ENCODE measurements at regions not wholly inside any gene's neighbourhood (a gene's known extent, or its start where the extent isn't known, plus 50 kb on each side); places are given as distances from the start of the nearest gene placed in this dataset.

DNA sequence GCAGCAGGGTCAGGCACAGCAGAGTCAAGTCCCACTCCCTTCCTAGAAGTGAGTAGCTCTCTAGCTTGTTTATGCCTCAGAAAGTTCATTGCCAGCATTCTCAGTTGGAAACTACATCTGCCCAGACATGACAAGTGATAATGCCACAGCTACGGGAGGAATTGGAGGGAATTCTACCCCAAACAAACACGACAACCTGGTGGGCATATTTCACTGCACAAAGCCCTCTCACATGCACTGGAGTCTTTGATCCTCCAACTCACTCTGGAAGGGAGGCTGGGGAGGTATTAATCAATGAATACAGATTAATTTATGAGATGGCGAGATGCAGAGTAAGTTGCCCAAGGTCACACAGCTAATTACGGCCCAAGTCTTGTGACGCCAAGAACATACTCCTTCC lies 126.0 kb upstream of the MGMT start:
- H3K27me3 ChIP-seq (ENCODE audit: control insufficient read depth in 1 of 2, insufficient read depth in 2 of 2, low read length in 2 of 2) = no peaks in the 10 kb centered on the region
- no peak overlapping the region for H3K27ac ChIP-seq (ENCODE audit: low read length)
- no peaks in the 10 kb centered on the region for H3K9me3 ChIP-seq (ENCODE audit: control insufficient read depth in 2 of 2, low read length in 2 of 2)
- no peak overlapping the region for H3K4me3 ChIP-seq (ENCODE audit: low read length in 2 of 2)
- H3K36me3 ChIP-seq (ENCODE audit: control insufficient read depth in 2 of 2, insufficient read depth in 2 of 2, low read length in 2 of 2) = no peaks in the 10 kb centered on the region
- no peaks in the 10 kb centered on the region for H3K4me1 ChIP-seq (ENCODE audit: control insufficient read depth, insufficient read depth, low read length)
- H3K9ac ChIP-seq (ENCODE audit: low read length in 2 of 2) = no peak overlapping the region

GRCh38 chr10:129342385-129342784 lies 124.7 kb upstream of the MGMT start:
- no peaks in the 10 kb centered on the region for H3K4me1 ChIP-seq (ENCODE audit: control insufficient read depth, insufficient read depth, low read length)
- H3K27me3 ChIP-seq (ENCODE audit: control insufficient read depth in 1 of 2, insufficient read depth in 2 of 2, low read length in 2 of 2) = no peaks in the 10 kb centered on the region
- no peaks in the 10 kb centered on the region for H3K9me3 ChIP-seq (ENCODE audit: control insufficient read depth in 2 of 2, low read length in 2 of 2)
- H3K4me3 ChIP-seq (ENCODE audit: low read length in 2 of 2) = no peak overlapping the region
- no peak overlapping the region for H3K27ac ChIP-seq (ENCODE audit: low read length)
- H3K36me3 ChIP-seq (ENCODE audit: control insufficient read depth in 2 of 2, insufficient read depth in 2 of 2, low read length in 2 of 2) = no peaks in the 10 kb centered on the region
- no peak overlapping the region for H3K9ac ChIP-seq (ENCODE audit: low read length in 2 of 2)

- H3K4me1 ChIP-seq (ENCODE audit: control insufficient read depth, insufficient read depth, low read length) = no peaks in the 10 kb centered on the region
- no peak overlapping the region for H3K27ac ChIP-seq (ENCODE audit: low read length)
- H3K27me3 ChIP-seq (ENCODE audit: control insufficient read depth in 1 of 2, insufficient read depth in 2 of 2, low read length in 2 of 2) = no peaks in the 10 kb centered on the region
- no peaks in the 10 kb centered on the region for H3K36me3 ChIP-seq (ENCODE audit: control insufficient read depth in 2 of 2, insufficient read depth in 2 of 2, low read length in 2 of 2)
- no peak overlapping the region for H3K9ac ChIP-seq (ENCODE audit: low read length in 2 of 2)
- no peak overlapping the region for H3K4me3 ChIP-seq (ENCODE audit: low read length in 2 of 2)
- H3K9me3 ChIP-seq (ENCODE audit: control insufficient read depth in 2 of 2, low read length in 2 of 2) = no peaks in the 10 kb centered on the region
These were observed 123.9 kb upstream of the MGMT start for GRCh38 chr10:129343141-129343540.

DNA sequence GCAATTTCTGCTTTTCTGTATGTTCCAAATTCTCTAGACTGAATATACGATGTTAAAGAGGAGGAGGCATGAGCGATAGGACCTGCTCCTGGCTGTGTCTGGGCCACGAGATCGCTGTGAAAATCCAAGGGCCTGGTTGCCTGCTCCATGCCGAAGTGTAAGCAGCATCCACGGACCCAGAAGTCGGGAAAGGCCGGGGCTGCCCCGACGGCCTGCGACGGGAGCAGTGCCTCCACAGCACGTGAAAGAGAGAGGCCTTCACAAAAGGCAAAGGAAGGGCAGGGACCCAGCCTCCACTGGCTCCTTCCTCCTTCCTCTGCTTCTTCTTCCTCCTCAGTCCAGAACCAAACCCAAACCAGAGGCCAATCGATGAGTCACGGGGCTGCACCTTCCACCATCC lies 122.9 kb upstream of the MGMT start:
- Histone ChIP-seq H3K9me3 (ENCODE audit: control insufficient read depth in 2 of 2, low read length in 2 of 2) (no peaks in the 10 kb centered on the region), H3K4me1 (ENCODE audit: control insufficient read depth, insufficient read depth, low read length) (no peaks in the 10 kb centered on the region), H3K27me3 (ENCODE audit: control insufficient read depth in 1 of 2, insufficient read depth in 2 of 2, low read length in 2 of 2) (no peaks in the 10 kb centered on the region), H3K27ac (ENCODE audit: low read length) (no peak overlapping the region), H3K36me3 (ENCODE audit: control insufficient read depth in 2 of 2, insufficient read depth in 2 of 2, low read length in 2 of 2) (no peaks in the 10 kb centered on the region), H3K4me3 (ENCODE audit: low read length in 2 of 2) (no peak overlapping the region), H3K9ac (ENCODE audit: low read length in 2 of 2) (no peak overlapping the region)

DNA sequence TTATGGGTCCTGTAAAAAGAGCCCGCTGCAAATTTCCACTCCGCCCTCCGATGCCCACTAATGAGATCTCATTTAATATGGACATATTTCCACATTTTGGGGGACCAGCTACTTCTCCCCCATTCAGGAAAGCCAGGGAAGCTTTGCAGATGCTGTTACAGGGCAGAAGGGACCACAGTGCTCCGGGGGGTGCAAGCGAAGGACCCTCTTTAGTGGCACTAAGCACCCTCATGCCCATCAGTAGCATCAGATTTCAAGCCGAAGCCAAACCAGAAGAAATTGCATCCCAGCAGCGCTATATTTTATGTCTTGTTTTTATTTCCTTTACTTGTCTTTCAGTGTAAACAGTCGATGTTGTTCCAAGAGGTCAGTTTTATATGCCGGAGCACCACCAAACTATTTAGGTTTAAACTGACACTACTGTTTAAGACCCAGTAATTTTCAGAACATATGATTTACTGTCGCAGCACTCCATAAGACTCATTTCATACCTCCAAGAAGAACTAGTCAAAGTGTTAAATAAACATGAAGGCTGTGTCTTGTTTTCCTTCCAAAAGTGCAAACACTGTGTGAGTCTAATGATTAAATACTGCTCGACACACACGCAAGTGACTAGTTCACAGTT lies 122.2 kb upstream of the MGMT start:
- no peak overlapping the region for H3K4me3 ChIP-seq (ENCODE audit: low read length in 2 of 2)
- H3K4me1 ChIP-seq (ENCODE audit: control insufficient read depth, insufficient read depth, low read length) = no peaks in the 10 kb centered on the region
- H3K27ac ChIP-seq (ENCODE audit: low read length) = no peak overlapping the region
- no peaks in the 10 kb centered on the region for H3K36me3 ChIP-seq (ENCODE audit: control insufficient read depth in 2 of 2, insufficient read depth in 2 of 2, low read length in 2 of 2)
- no peaks in the 10 kb centered on the region for H3K9me3 ChIP-seq (ENCODE audit: control insufficient read depth in 2 of 2, low read length in 2 of 2)
- no peaks in the 10 kb centered on the region for H3K27me3 ChIP-seq (ENCODE audit: control insufficient read depth in 1 of 2, insufficient read depth in 2 of 2, low read length in 2 of 2)
- H3K9ac ChIP-seq (ENCODE audit: low read length in 2 of 2) = no peak overlapping the region

GRCh38 chr10:129345763-129346162 lies 121.3 kb upstream of the MGMT start:
- no peak overlapping the region for H3K27ac ChIP-seq (ENCODE audit: low read length)
- no peaks in the 10 kb centered on the region for H3K27me3 ChIP-seq (ENCODE audit: control insufficient read depth in 1 of 2, insufficient read depth in 2 of 2, low read length in 2 of 2)
- no peak overlapping the region for H3K4me3 ChIP-seq (ENCODE audit: low read length in 2 of 2)
- H3K36me3 ChIP-seq (ENCODE audit: control insufficient read depth in 2 of 2, insufficient read depth in 2 of 2, low read length in 2 of 2) = no peaks in the 10 kb centered on the region
- H3K4me1 ChIP-seq (ENCODE audit: control insufficient read depth, insufficient read depth, low read length) = no peaks in the 10 kb centered on the region
- no peaks in the 10 kb centered on the region for H3K9me3 ChIP-seq (ENCODE audit: control insufficient read depth in 2 of 2, low read length in 2 of 2)
- H3K9ac ChIP-seq (ENCODE audit: low read length in 2 of 2) = no peak overlapping the region

- Histone ChIP-seq H3K27me3 (ENCODE audit: control insufficient read depth in 1 of 2, insufficient read depth in 2 of 2, low read length in 2 of 2) (no peaks in the 10 kb centered on the region), H3K4me1 (ENCODE audit: control insufficient read depth, insufficient read depth, low read length) (no peaks in the 10 kb centered on the region), H3K27ac (ENCODE audit: low read length) (no peak overlapping the region), H3K36me3 (ENCODE audit: control insufficient read depth in 2 of 2, insufficient read depth in 2 of 2, low read length in 2 of 2) (no peaks in the 10 kb centered on the region), H3K4me3 (ENCODE audit: low read length in 2 of 2) (no peak overlapping the region), H3K9ac (ENCODE audit: low read length in 2 of 2) (no peak overlapping the region), H3K9me3 (ENCODE audit: control insufficient read depth in 2 of 2, low read length in 2 of 2) (no peaks in the 10 kb centered on the region)
These were observed 116.4 kb upstream of the MGMT start for GRCh38 chr10:129350690-129351089.

GRCh38 chr10:129353101-129353500 lies 113.9 kb upstream of the MGMT start:
- Histone ChIP-seq H3K4me3 (ENCODE audit: low read length in 2 of 2) (no peak overlapping the region), H3K9ac (ENCODE audit: low read length in 2 of 2) (no peak overlapping the region), H3K27me3 (ENCODE audit: control insufficient read depth in 1 of 2, insufficient read depth in 2 of 2, low read length in 2 of 2) (no peaks in the 10 kb centered on the region), H3K36me3 (ENCODE audit: control insufficient read depth in 2 of 2, insufficient read depth in 2 of 2, low read length in 2 of 2) (no peaks in the 10 kb centered on the region), H3K4me1 (ENCODE audit: control insufficient read depth, insufficient read depth, low read length) (no peaks in the 10 kb centered on the region), H3K27ac (ENCODE audit: low read length) (no peak overlapping the region), H3K9me3 (ENCODE audit: control insufficient read depth in 2 of 2, low read length in 2 of 2) (peaks cover 2 to 5% of the 10 kb centered on the region in 2 donors)

GRCh38 chr10:129360046-129360445 lies 107.0 kb upstream of the MGMT start:
- Histone ChIP-seq H3K4me3 (ENCODE audit: low read length in 2 of 2) (no peak overlapping the region), H3K36me3 (ENCODE audit: control insufficient read depth in 2 of 2, insufficient read depth in 2 of 2, low read length in 2 of 2) (no peaks in the 10 kb centered on the region), H3K27ac (ENCODE audit: low read length) (no peak overlapping the region), H3K9me3 (ENCODE audit: control insufficient read depth in 2 of 2, low read length in 2 of 2) (peaks cover 2 to 5% of the 10 kb centered on the region in 2 donors), H3K27me3 (ENCODE audit: control insufficient read depth in 1 of 2, insufficient read depth in 2 of 2, low read length in 2 of 2) (no peaks in the 10 kb centered on the region), H3K4me1 (ENCODE audit: control insufficient read depth, insufficient read depth, low read length) (no peaks in the 10 kb centered on the region), H3K9ac (ENCODE audit: low read length in 2 of 2) (no peak overlapping the region)

- Histone ChIP-seq H3K36me3 (ENCODE audit: control insufficient read depth in 2 of 2, insufficient read depth in 2 of 2, low read length in 2 of 2) (no peaks in the 10 kb centered on the region), H3K4me3 (ENCODE audit: low read length in 2 of 2) (no peak overlapping the region), H3K9ac (ENCODE audit: low read length in 2 of 2) (no peak overlapping the region), H3K4me1 (ENCODE audit: control insufficient read depth, insufficient read depth, low read length) (no peaks in the 10 kb centered on the region), H3K9me3 (ENCODE audit: control insufficient read depth in 2 of 2, low read length in 2 of 2) (peaks cover under 1 to 5% of the 10 kb centered on the region in 2 donors), H3K27ac (ENCODE audit: low read length) (no peak overlapping the region), H3K27me3 (ENCODE audit: control insufficient read depth in 1 of 2, insufficient read depth in 2 of 2, low read length in 2 of 2) (no peaks in the 10 kb centered on the region)
These were observed 105.2 kb upstream of the MGMT start for GRCh38 chr10:129361676-129362376.

DNA sequence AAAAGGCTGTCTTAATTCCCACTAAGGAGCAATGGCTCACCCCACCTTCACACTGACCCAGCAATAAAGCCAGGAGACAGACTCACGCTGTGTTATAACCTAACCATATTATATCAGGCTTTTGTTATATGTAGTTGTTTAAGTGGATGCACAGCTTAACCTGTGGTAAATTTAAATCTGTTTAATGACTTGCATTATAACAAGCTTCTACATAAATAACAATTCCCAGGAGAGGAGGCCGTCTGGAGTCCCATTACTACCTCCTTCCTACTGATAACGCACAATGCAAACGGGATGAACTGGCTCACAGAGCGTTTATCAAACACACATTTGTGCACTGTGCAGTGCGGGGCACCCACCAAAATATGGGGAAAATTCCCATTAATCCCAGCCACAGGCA lies 102.1 kb upstream of the MGMT start:
- no peaks in the 10 kb centered on the region for H3K9me3 ChIP-seq (ENCODE audit: control insufficient read depth in 2 of 2, low read length in 2 of 2)
- no peak overlapping the region for H3K9ac ChIP-seq (ENCODE audit: low read length in 2 of 2)
- peaks cover 0 to 4% of the 10 kb centered on the region in 2 donors for H3K27me3 ChIP-seq (ENCODE audit: control insufficient read depth in 1 of 2, insufficient read depth in 2 of 2, low read length in 2 of 2)
- H3K4me1 ChIP-seq (ENCODE audit: control insufficient read depth, insufficient read depth, low read length) = no peaks in the 10 kb centered on the region
- no peak overlapping the region for H3K4me3 ChIP-seq (ENCODE audit: low read length in 2 of 2)
- H3K36me3 ChIP-seq (ENCODE audit: control insufficient read depth in 2 of 2, insufficient read depth in 2 of 2, low read length in 2 of 2) = no peaks in the 10 kb centered on the region
- H3K27ac ChIP-seq (ENCODE audit: low read length) = no peak overlapping the region
